GM12878 (cell line): ENCODE measurements at regions not wholly inside any gene's neighbourhood (a gene's known extent, or its start where the extent isn't known, plus 50 kb on each side); places are given as distances from the start of the nearest gene placed in this dataset.

Experiments used
- ATAC-seq: fragments of 200-7000 bp; cut with Tn5 transposase; 3 replicates; pipeline ENCODE4 v1.9.1; 2020; ENCODE audit warnings: mild to moderate bottlenecking, moderate library complexity
- BruUV-seq: library from RNA; stranded (reverse); fragments of 400-500 nt; replicated peaks from 2 replicates; lab custom pipeline; 2021; lab: Mats Ljungman, UMichigan
- CTCF ChIA-PET: fragments of 300-600 bp; sonication (Branson Sonifier 250); formaldehyde crosslinking; extraction: SDS; loops from one replicate; lab custom pipeline; 2021; ENCODE audit warnings: inconsistent platforms; lab: Yijun Ruan, JAX
- POLR2A ChIA-PET: fragments of 350-600 bp; formaldehyde crosslinking; extraction: SDS; loops from one replicate; lab custom pipeline; 2021; ENCODE audit warnings: inconsistent platforms; lab: Charles Lee
- RAD21 ChIA-PET: fragments of 300-600 bp; sonication (Branson Sonifier 250); formaldehyde crosslinking; loops from one replicate; lab custom pipeline; 2023; ENCODE audit warnings: antibody characterized with exemption; ENCODE audit not compliant: unreplicated experiment; lab: Charles Lee
- SMC1A ChIA-PET: fragments of 300-600 bp; sonication (Branson Sonifier 250); formaldehyde crosslinking; loops from one replicate; lab custom pipeline; 2023; ENCODE audit not compliant: unreplicated experiment, uncharacterized antibody; lab: Charles Lee
- DNase-seq: peaks from one replicate; pipeline ENCODE4 v3.0.0-alpha.2; 2011; ENCODE audit warnings: low read depth, low spot score
- FAIRE-seq: peaks from 3 replicates; lab custom pipeline; 2011; peaks lifted over from hg19 to GRCh38; lab: Jason Lieb, UNC
- H2AFZ ChIP-seq: 2 replicates; pipeline ENCODE4 v1.6.0; 2011; ENCODE audit warnings: low read depth, low read length, control low read depth; ENCODE audit not compliant: control insufficient read depth
- H3K27ac ChIP-seq: 2 replicates; pipeline ENCODE4 v1.5.1; 2011; ENCODE audit warnings: control low read depth; ENCODE audit not compliant: control insufficient read depth, insufficient read depth
- H3K27me3 ChIP-seq, 2 experiments: replicated peaks in 1 of 2; 2 replicates each; pipeline versions ENCODE4 v1.6.0 to v1.6.1; 2011; ENCODE audit warnings: low read length in 1 of 2; ENCODE audit not compliant: control insufficient read depth in 2 of 2, insufficient read depth in 2 of 2
- H3K36me3 ChIP-seq, 2 experiments: 2 replicates each; pipeline ENCODE4 v1.5.1; 2011; ENCODE audit warnings: low read length in 1 of 2; ENCODE audit not compliant: control insufficient read depth in 2 of 2, insufficient read depth in 2 of 2
- H3K4me1 ChIP-seq: 2 replicates; pipeline ENCODE4 v1.6.1; 2011; ENCODE audit warnings: mild to moderate bottlenecking, low read length, moderate library complexity, mixed read lengths; ENCODE audit not compliant: control insufficient read depth, insufficient read depth
- H3K4me2 ChIP-seq: 2 replicates; pipeline ENCODE4 v1.6.0; 2011; ENCODE audit warnings: control low read depth; ENCODE audit not compliant: control insufficient read depth, insufficient read depth
- H3K4me3 ChIP-seq: fragments of 200-600 bp; sonication (generic); 2 replicates; pipeline ENCODE4 v1.5.1; 2016
- H3K79me2 ChIP-seq: 2 replicates; pipeline ENCODE4 v1.6.0; 2011; ENCODE audit warnings: low read length; ENCODE audit not compliant: control insufficient read depth, insufficient read depth
- H3K9ac ChIP-seq: 2 replicates; pipeline ENCODE4 v1.8.0; 2011; ENCODE audit warnings: low read length, control low read depth, mixed read lengths; ENCODE audit not compliant: control insufficient read depth, insufficient read depth
- H3K9me3 ChIP-seq: replicated peaks from 3 replicates; pipeline ENCODE4 v1.5.1; 2011; ENCODE audit warnings: mild to moderate bottlenecking, low read length; ENCODE audit not compliant: control insufficient read depth, insufficient read depth
- H4K20me1 ChIP-seq: 2 replicates; pipeline ENCODE4 v1.6.0; 2011; ENCODE audit not compliant: control insufficient read depth, insufficient read depth
- BRCA1 ChIP-seq: IDR thresholded peaks from 2 replicates; pipeline ENCODE4 v1.6.1; 2011; ENCODE audit warnings: low read depth, low read length, improper control_type of control experiment
- CBX5 ChIP-seq: sonication (generic); IDR thresholded peaks from 2 replicates; pipeline ENCODE4 v1.6.1; 2016; ENCODE audit warnings: low read depth, moderate library complexity, mild to moderate bottlenecking, inconsistent platforms
- CUX1 ChIP-seq: IDR thresholded peaks from 2 replicates; pipeline ENCODE4 v1.6.1; 2012; ENCODE audit warnings: improper control_type of control experiment, low read depth, low read length; ENCODE audit not compliant: insufficient replicate concordance
- DPF2 ChIP-seq: fragments of 450-650 bp; IDR thresholded peaks from 2 replicates; pipeline ENCODE4 v1.6.1; 2017; ENCODE audit warnings: mild to moderate bottlenecking
- GABPA ChIP-seq: IDR thresholded peaks from 2 replicates; pipeline ENCODE4 v1.6.1; 2014; ENCODE audit warnings: antibody characterized with exemption, low read depth, mild to moderate bottlenecking, inconsistent platforms
- GATAD2B ChIP-seq: fragments of 450-650 bp; conservative IDR thresholded peaks from 2 replicates; pipeline ENCODE4 v1.6.1; 2017; ENCODE audit warnings: low read depth, mild to moderate bottlenecking, moderate library complexity
- HDAC6 ChIP-seq: fragments of 200-600 bp; sonication (generic); IDR thresholded peaks from one replicate; pipeline ENCODE4 v1.8.0; 2017; ENCODE audit warnings: antibody characterized with exemption; ENCODE audit not compliant: unreplicated experiment
- HSF1 ChIP-seq: fragments of 150-350 bp; IDR thresholded peaks from 2 replicates; pipeline ENCODE4 v1.6.1; 2014; ENCODE audit warnings: mild to moderate bottlenecking, low read depth, low read length
- RAD51 ChIP-seq: fragments of 450-650 bp; IDR thresholded peaks from 2 replicates; pipeline ENCODE4 v1.6.1; 2016; ENCODE audit warnings: moderate library complexity, mild to moderate bottlenecking, inconsistent platforms
- SMC3 ChIP-seq: IDR thresholded peaks from 2 replicates; pipeline ENCODE4 v1.6.1; 2011; ENCODE audit warnings: low read length, improper control_type of control experiment, borderline replicate concordance
- WGBS: methylation state at CpG from one replicate; pipeline ENCODE4 v1.1.6; 2016; ENCODE audit warnings: low lambda C conversion rate; ENCODE audit not compliant: insufficient replicate concordance, insufficient coverage; ENCODE audit errors: missing lambda C conversion rate; 5-methylcytosine and 5-hydroxymethylcytosine counted together
- in situ Hi-C: fragments of 300-500 bp; cut with MboI; formaldehyde crosslinking; loops from 9 replicates; pipeline ENCODE4 v1.14.3; 2018; ENCODE audit warnings: mixed read lengths
- intact Hi-C: fragments of 100-400 bp; cut with micrococcal nuclease; formaldehyde crosslinking; loops from one replicate; pipeline ENCODE4 v1.14.2; 2022; ENCODE audit not compliant: unreplicated experiment

GRCh38 chr17:13407381-13407780 lies 194.3 kb downstream of the HS3ST3A1 start:
- no peak for FAIRE-seq
- POLR2A ChIA-PET, result interaction anchor here (0.5 kb wide), 1 partner anchor 228 kb away, joined by 3 read pairs; no protein-coding TSS in a partner anchor
- 15% methylated on average over 6 of the region's 6 CpGs for WGBS
- no peaks in the 10 kb centered on the region for H3K36me3 ChIP-seq
- no peak overlapping the region for H3K9ac ChIP-seq
- SMC1A ChIA-PET, result no interaction called here
- no peaks in the 10 kb centered on the region for H3K27me3 ChIP-seq
- BruUV-seq, result no TSS peak
- no peak for TF ChIP-seq DPF2
- no peak for TF ChIP-seq SMC3
- TF ChIP-seq HSF1, result no peak
- no peak for TF ChIP-seq GATAD2B
- TF ChIP-seq GABPA, result no peak
- TF ChIP-seq BRCA1, result no peak
- in situ Hi-C loops (no loop called here), intact Hi-C loops (no loop called here)
- no peaks in the 10 kb centered on the region for H4K20me1 ChIP-seq
- H3K4me1 ChIP-seq, result no peaks in the 10 kb centered on the region
- no peak overlapping the region for H3K4me3 ChIP-seq
- H3K79me2 ChIP-seq, result no peaks in the 10 kb centered on the region
- CTCF ChIA-PET, result no interaction called here
- no peak overlapping the region for H3K27ac ChIP-seq
- H3K4me2 ChIP-seq, result no peak overlapping the region
- RAD21 ChIA-PET, result no interaction called here
- no peak overlapping the region for H2AFZ ChIP-seq
- H3K9me3 ChIP-seq, result no peaks in the 10 kb centered on the region; the same call in 2 of the 3 replicates
- no peak for ATAC-seq
- DNase-seq, result no peak

GRCh38 chr17:13405807-13406206 lies 195.9 kb downstream of the HS3ST3A1 start:
- RAD21 ChIA-PET, result no interaction called here
- no peak for FAIRE-seq

More at GRCh38 chr17:13405807-13406206, 195.9 kb downstream of the HS3ST3A1 start:
- BruUV-seq, result no TSS peak
- Histone ChIP-seq H3K79me2 (no peaks in the 10 kb centered on the region), H3K4me1 (no peaks in the 10 kb centered on the region), H3K36me3 (no peaks in the 10 kb centered on the region), H3K27me3 (no peaks in the 10 kb centered on the region), H3K27ac (no peak overlapping the region), H4K20me1 (no peaks in the 10 kb centered on the region), H3K9ac (no peak overlapping the region), H2AFZ (no peak overlapping the region), H3K4me3 (no peak overlapping the region)
- ATAC-seq (no peak), DNase-seq (no peak)
- intact Hi-C loops, result no loop called here
- POLR2A ChIA-PET, result no interaction called here
- no peak for TF ChIP-seq CBX5
- TF ChIP-seq HDAC6, result no peak
- TF ChIP-seq CUX1, result no peak
- TF ChIP-seq RAD51, result no peak
- TF ChIP-seq, all 136 proteins: peak for 0
- Histone ChIP-seq H3K9me3 (no peaks in the 10 kb centered on the region; the same call in 2 of the 3 replicates), H3K4me2 (no peak overlapping the region)
- ChIA-PET CTCF (no interaction called here), SMC1A (interaction anchor here (0.8 kb wide), 1 partner anchor 16 kb away, joined by 3 read pairs; no protein-coding TSS in a partner anchor)
- 0% methylated on average over 3 of the region's 3 CpGs for WGBS
- in situ Hi-C loops, result no loop called here
